ENCODE measurements at regions not wholly inside any gene's neighbourhood (a gene's known extent, or its start where the extent isn't known, plus 50 kb on each side); places are given as distances from the start of the nearest gene placed in this dataset.
"Not testable (repeated sequence)": the region's sequence is repeated elsewhere in the genome, so short reads cannot be mapped to it uniquely, and the experiment has no call there.

GRCh38 chrX:137878401-137878800, 312.5 kb downstream of the ZIC3 start:
- DNase-seq (ENCODE audit: low spot score): no peak

GRCh38 chrX:137882960-137883359, 317.0 kb downstream of the ZIC3 start:
- DNase-seq (ENCODE audit: low spot score): no peak

GRCh38 chrX:137884813-137885212, 318.9 kb downstream of the ZIC3 start:
- not testable (repeated sequence) for DNase-seq (ENCODE audit: low spot score)

- no peak for DNase-seq (ENCODE audit: low spot score)
Measured at GRCh38 chrX:137891431-137891830, 325.5 kb downstream of the ZIC3 start.

- no peak for DNase-seq (ENCODE audit: low spot score)
Measured at GRCh38 chrX:137896123-137896522, 330.2 kb downstream of the ZIC3 start.

GRCh38 chrX:137915466-137915865, 349.5 kb downstream of the ZIC3 start:
- DNase-seq (ENCODE audit: low spot score): peak; percentile 67

GRCh38 chrX:137916090-137916746, 350.3 kb downstream of the ZIC3 start:
- peak; percentile 77 for DNase-seq (ENCODE audit: low spot score)

- DNase-seq (ENCODE audit: low spot score): peak; percentile 29
Measured at GRCh38 chrX:137926090-137926489, 360.2 kb downstream of the ZIC3 start.

GRCh38 chrX:137929951-137930350, 364.0 kb downstream of the ZIC3 start:
- no peak for DNase-seq (ENCODE audit: low spot score)

GRCh38 chrX:137930533-137930932, 364.6 kb downstream of the ZIC3 start:
- no peak for DNase-seq (ENCODE audit: low spot score)

GRCh38 chrX:137934214-137934613, 368.3 kb downstream of the ZIC3 start:
- not testable (repeated sequence) for DNase-seq (ENCODE audit: low spot score)

GRCh38 chrX:137934887-137935286, 369.0 kb downstream of the ZIC3 start:
- DNase-seq (ENCODE audit: low spot score): not testable (repeated sequence)

GRCh38 chrX:137945470-137945869, 379.5 kb downstream of the ZIC3 start:
- no peak for DNase-seq (ENCODE audit: low spot score)

GRCh38 chrX:137969191-137969590, 403.3 kb downstream of the ZIC3 start:
- no peak for DNase-seq (ENCODE audit: low spot score)

- DNase-seq (ENCODE audit: low spot score): no peak
Measured at GRCh38 chrX:137982472-137983172, 416.7 kb downstream of the ZIC3 start.

GRCh38 chrX:137988470-137988869, 422.5 kb downstream of the ZIC3 start:
- no peak for DNase-seq (ENCODE audit: low spot score)

- DNase-seq (ENCODE audit: low spot score): no peak
Measured at GRCh38 chrX:137998619-137999018, 432.7 kb downstream of the ZIC3 start.

GRCh38 chrX:137999071-137999470, 433.1 kb downstream of the ZIC3 start:
- no peak for DNase-seq (ENCODE audit: low spot score)

GRCh38 chrX:137999552-137999951, 433.6 kb downstream of the ZIC3 start:
- no peak for DNase-seq (ENCODE audit: low spot score)

GRCh38 chrX:138001226-138001625, 435.3 kb downstream of the ZIC3 start:
- no peak for DNase-seq (ENCODE audit: low spot score)

- no peak for DNase-seq (ENCODE audit: low spot score)
Measured at GRCh38 chrX:138006180-138006579, 440.3 kb downstream of the ZIC3 start.

- DNase-seq (ENCODE audit: low spot score): no peak
Measured at GRCh38 chrX:138008281-138008680, 442.4 kb downstream of the ZIC3 start.

- DNase-seq (ENCODE audit: low spot score): no peak
Measured at GRCh38 chrX:138011468-138011867, 445.5 kb downstream of the ZIC3 start.

Data from SK-N-DZ (cell line).